IMR-90 (cell line): ENCODE measurements at regions not wholly inside any gene's neighbourhood (a gene's known extent, or its start where the extent isn't known, plus 50 kb on each side); places are given as distances from the start of the nearest gene placed in this dataset.

ENCODE experiments used
- ATAC-seq: fragments of 200-7000 bp; cut with Tn5 transposase; 2 replicates; pipeline ENCODE4 v1.9.1; 2020; ENCODE audit warnings: low read depth, mild to moderate bottlenecking, moderate library complexity
- BruUV-seq: library from RNA; stranded (reverse); fragments of 400-500 nt; replicated peaks from 2 replicates; lab custom pipeline; 2021; lab: Mats Ljungman, UMichigan
- CTCF ChIA-PET: fragments of 300-600 bp; formaldehyde crosslinking; extraction: SDS; loops from one replicate; lab custom pipeline; 2021; ENCODE audit warnings: antibody characterized with exemption; lab: Yijun Ruan, JAX
- POLR2A ChIA-PET: fragments of 300-600 bp; sonication (Branson Sonifier 250); formaldehyde crosslinking; loops from one replicate; lab custom pipeline; 2022; ENCODE audit warnings: antibody characterized with exemption; ENCODE audit not compliant: unreplicated experiment; lab: Charles Lee
- DNase-seq: peaks from one replicate; pipeline ENCODE4 v3.0.0; 2013
- H2AFZ ChIP-seq: replicated peaks from 2 replicates; pipeline ENCODE3; 2013; ENCODE audit warnings: low read length, mild to moderate bottlenecking; ENCODE audit not compliant: poor library complexity
- H2AK5ac ChIP-seq: 2 replicates; pipeline ENCODE4 v1.6.1; 2013; ENCODE audit warnings: low read depth, low read length, inconsistent platforms
- H2AK9ac ChIP-seq: replicated peaks from 2 replicates; pipeline ENCODE3; 2013; ENCODE audit warnings: mild to moderate bottlenecking, low read depth, low read length, moderate library complexity; ENCODE audit not compliant: poor library complexity
- H2BK120ac ChIP-seq: 2 replicates; pipeline ENCODE4 v1.6.1; 2013; ENCODE audit warnings: low read depth, low read length, inconsistent platforms
- H2BK15ac ChIP-seq: 3 replicates; pipeline ENCODE4 v1.6.1; 2013; ENCODE audit warnings: low read depth, low read length, inconsistent platforms
- H2BK20ac ChIP-seq: 2 replicates; pipeline ENCODE4 v1.6.1; 2013; ENCODE audit warnings: low read depth, mild to moderate bottlenecking, inconsistent platforms, low read length, moderate library complexity
- H2BK5ac ChIP-seq: 2 replicates; pipeline ENCODE4 v1.6.1; 2013; ENCODE audit warnings: mild to moderate bottlenecking, low read depth, low read length, inconsistent platforms; ENCODE audit not compliant: poor library complexity, severe bottlenecking
- H3K14ac ChIP-seq: replicated peaks from 2 replicates; pipeline ENCODE4 v1.6.1; 2013; ENCODE audit warnings: low read depth, low read length, inconsistent platforms
- H3K18ac ChIP-seq: 2 replicates; pipeline ENCODE4 v1.6.1; 2013; ENCODE audit warnings: low read depth, low read length, control low read depth
- H3K23ac ChIP-seq: 2 replicates; pipeline ENCODE4 v1.6.1; 2013; ENCODE audit warnings: low read depth, low read length, inconsistent platforms
- H3K27ac ChIP-seq: 2 replicates; pipeline ENCODE4 v1.5.1; 2013; ENCODE audit warnings: mild to moderate bottlenecking, control low read depth, low read length; ENCODE audit not compliant: insufficient read depth
- H3K27me3 ChIP-seq: 2 replicates; pipeline ENCODE4 v1.6.1; 2013; ENCODE audit warnings: low read length; ENCODE audit not compliant: control insufficient read depth, insufficient read depth
- H3K36me3 ChIP-seq: 2 replicates; pipeline ENCODE4 v1.6.1; 2013; ENCODE audit warnings: low read length, mixed read lengths; ENCODE audit not compliant: control insufficient read depth, insufficient read depth
- H3K4ac ChIP-seq: 2 replicates; pipeline ENCODE4 v1.6.1; 2013; ENCODE audit warnings: low read depth, low read length, inconsistent platforms
- H3K4me1 ChIP-seq: 2 replicates; pipeline ENCODE4 v1.6.1; 2013; ENCODE audit warnings: low read length, mixed read lengths; ENCODE audit not compliant: control insufficient read depth, insufficient read depth
- H3K4me2 ChIP-seq: 2 replicates; pipeline ENCODE4 v1.6.1; 2013; ENCODE audit warnings: low read depth, mild to moderate bottlenecking, control low read depth, low read length, moderate library complexity
- H3K4me3 ChIP-seq: 2 replicates; pipeline ENCODE4 v1.5.1; 2013; ENCODE audit warnings: low read depth, mild to moderate bottlenecking, control low read depth, low read length, moderate library complexity; ENCODE audit not compliant: insufficient read depth
- H3K56ac ChIP-seq: 2 replicates; pipeline ENCODE4 v1.6.1; 2013; ENCODE audit warnings: low read length, inconsistent platforms; ENCODE audit not compliant: insufficient read depth; ENCODE audit errors: extremely low read depth
- H3K79me1 ChIP-seq, 2 experiments: 2 replicates each; pipeline ENCODE4 v1.6.1; 2013; ENCODE audit warnings: low read length in 2 of 2, inconsistent platforms in 1 of 2, low read depth in 1 of 2
- H3K9ac ChIP-seq: 2 replicates; pipeline ENCODE4 v1.6.1; 2013; ENCODE audit warnings: low read depth, low read length, control low read depth
- H3K9me1 ChIP-seq: 2 replicates; pipeline ENCODE4 v1.6.1; 2013; ENCODE audit warnings: low read length, inconsistent platforms; ENCODE audit not compliant: insufficient read depth
- H3K9me3 ChIP-seq: 2 replicates; pipeline ENCODE4 v1.6.1; 2013; ENCODE audit warnings: low read length; ENCODE audit not compliant: control insufficient read depth, insufficient read depth
- H4K20me1 ChIP-seq: 2 replicates; pipeline ENCODE4 v1.6.1; 2013; ENCODE audit warnings: low read length, inconsistent platforms; ENCODE audit not compliant: insufficient read depth
- H4K5ac ChIP-seq: 2 replicates; pipeline ENCODE4 v1.6.1; 2013; ENCODE audit warnings: mild to moderate bottlenecking, low read depth, low read length, control low read depth
- H4K8ac ChIP-seq, 2 experiments: 2 replicates each; pipeline ENCODE4 v1.6.1; 2013; ENCODE audit warnings: low read depth in 2 of 2, low read length in 2 of 2, control low read depth in 1 of 2, inconsistent platforms in 1 of 2
- H4K91ac ChIP-seq: 2 replicates; pipeline ENCODE4 v1.6.1; 2013; ENCODE audit warnings: low read depth, low read length, inconsistent platforms; ENCODE audit not compliant: insufficient read depth
- BHLHE40 ChIP-seq: fragments of 150-350 bp; IDR thresholded peaks from 2 replicates; pipeline ENCODE4 v1.6.1; 2016; ENCODE audit warnings: mild to moderate bottlenecking, low read depth, low read length
- CHD1 ChIP-seq: IDR thresholded peaks from 2 replicates; pipeline ENCODE4 v1.6.1; 2012; ENCODE audit warnings: low read depth, low read length, improper control_type of control experiment
- ELK1 ChIP-seq: fragments of 150-350 bp; IDR thresholded peaks from 2 replicates; pipeline ENCODE4 v1.6.1; 2016; ENCODE audit warnings: low read depth, mild to moderate bottlenecking, low read length, moderate library complexity, borderline replicate concordance
- FOS ChIP-seq: fragments of 150-350 bp; IDR thresholded peaks from 2 replicates; pipeline ENCODE4 v1.6.1; 2016; ENCODE audit warnings: low read depth, low read length
- MAFK ChIP-seq: IDR thresholded peaks from 2 replicates; pipeline ENCODE4 v1.6.1; 2012; ENCODE audit warnings: low read depth, low read length, improper control_type of control experiment
- NFE2L2 ChIP-seq: fragments of 150-350 bp; IDR thresholded peaks from 2 replicates; pipeline ENCODE4 v1.6.1; 2016; ENCODE audit warnings: low read depth, mild to moderate bottlenecking, low read length
- RAD21 ChIP-seq: IDR thresholded peaks from 2 replicates; pipeline ENCODE4 v1.6.1; 2012; ENCODE audit warnings: low read length, improper control_type of control experiment
- RFX5 ChIP-seq: IDR thresholded peaks from 2 replicates; pipeline ENCODE4 v1.8.0; 2012; ENCODE audit warnings: low read depth, mild to moderate bottlenecking, low read length, moderate library complexity
- WGBS, 2 experiments: methylation state at CpG; one replicate each; pipeline versions ENCODE4 v1.1.5 to v1.1.7; 2013; ENCODE audit warnings: missing lambda C conversion rate in 2 of 2; ENCODE audit not compliant: insufficient read length in 1 of 2; ENCODE audit errors: extremely low coverage in 2 of 2; 5-methylcytosine and 5-hydroxymethylcytosine counted together
- dilution Hi-C: fragments of 300-500 bp; cut with HindIII; formaldehyde crosslinking; loops from one replicate; pipeline ENCODE4 v1.14.3; 2018; ENCODE audit warnings: low sequenced_read_pairs; ENCODE audit not compliant: unreplicated experiment
- in situ Hi-C: fragments of 300-500 bp; cut with MboI; formaldehyde crosslinking; loops from 3 replicates; pipeline ENCODE4 v1.14.3; 2019; ENCODE audit warnings: low sequenced_read_pairs, inconsistent platforms, mixed read lengths
- intact Hi-C: fragments of 100-400 bp; cut with micrococcal nuclease; formaldehyde crosslinking; loops from 2 replicates; pipeline ENCODE4 v1.10.0; 2022

DNA sequence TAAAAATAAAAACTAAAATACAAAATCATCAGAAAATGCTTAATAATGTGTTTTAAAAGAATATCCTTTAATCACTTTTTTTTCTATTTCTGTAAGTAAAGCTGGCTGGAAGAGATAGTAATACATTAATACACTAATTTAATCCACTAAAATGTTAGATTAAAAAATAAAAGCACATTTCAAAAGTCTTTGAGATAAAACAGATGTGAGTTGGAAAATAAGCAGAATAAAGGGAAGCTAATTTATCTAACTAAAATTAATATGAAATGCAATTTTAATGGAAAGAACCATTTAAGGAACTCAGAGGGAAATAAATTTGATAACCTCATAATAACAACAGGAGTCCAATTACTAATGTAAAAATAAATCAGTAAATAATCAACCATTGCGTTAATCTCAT is 774.8 kb upstream of the MBL2 start:
- H2BK120ac ChIP-seq: no peak overlapping the region
- BruUV-seq: no TSS peak
- no peak overlapping the region for H3K14ac ChIP-seq
- no peak overlapping the region for H3K4me3 ChIP-seq
- H4K8ac ChIP-seq: no peak overlapping the region
- no peak overlapping the region for H3K23ac ChIP-seq
- H4K91ac ChIP-seq: no peak overlapping the region
- no peak overlapping the region for H2AK5ac ChIP-seq
- H2AK9ac ChIP-seq: no peak overlapping the region
- H3K4ac ChIP-seq: no peak overlapping the region
- no peaks in the 10 kb centered on the region; the same call in 1 of the 2 replicates for H3K9me3 ChIP-seq
- in situ Hi-C loops (no loop called here), intact Hi-C loops (no loop called here), dilution Hi-C loops (no loop called here)
- DNase-seq (no peak), ATAC-seq (no peak)
- no peak overlapping the region for H2BK15ac ChIP-seq
- H3K27ac ChIP-seq: no peak overlapping the region
- TF ChIP-seq CHD1 (no peak), FOS (no peak), BHLHE40 (no peak), RAD21 (no peak), ELK1 (no peak), RFX5 (no peak), NFE2L2 (no peak), MAFK (no peak)
- no peak overlapping the region for H2BK5ac ChIP-seq
- H3K9me1 ChIP-seq: no peaks in the 10 kb centered on the region
- H3K27me3 ChIP-seq: no peaks in the 10 kb centered on the region
- no peak overlapping the region for H3K18ac ChIP-seq
- CTCF ChIA-PET: no interaction called here
- no peak overlapping the region for H4K5ac ChIP-seq
- H4K20me1 ChIP-seq: no peaks in the 10 kb centered on the region
- POLR2A ChIA-PET: no interaction called here
- no peaks in the 10 kb centered on the region for H3K79me1 ChIP-seq
- no peaks in the 10 kb centered on the region for H3K36me3 ChIP-seq
- WGBS, 2 experiments: no CpG with 5 or more reads among the region's 1 CpG
- H2BK20ac ChIP-seq: no peak overlapping the region
- no peak overlapping the region for H3K4me2 ChIP-seq
- no peak overlapping the region for H2AFZ ChIP-seq
- no peak overlapping the region for H3K9ac ChIP-seq
- no peaks in the 10 kb centered on the region for H3K4me1 ChIP-seq
- no peak overlapping the region for H3K56ac ChIP-seq
